T-helper 2 cell treated with Interferon-gamma antibody and Interleukin-4, amounts not matched to agents 5 μg/mL and 100 μg/mL, for 36 hours (primary cell): ENCODE measurements at regions not wholly inside any gene's neighbourhood (a gene's known extent, or its start where the extent isn't known, plus 50 kb on each side); places are given as distances from the start of the nearest gene placed in this dataset.

Experiments used
- DNase-seq: peaks from one replicate; pipeline ENCODE4 v3.0.0; 2021; ENCODE audit warnings: low spot score
- H3K27ac Mint-ChIP-seq: one replicate; pipeline ENCODE4 v1.8.0; 2021; ENCODE audit warnings: mild to moderate bottlenecking, mixed read lengths
- H3K27me3 Mint-ChIP-seq: one replicate; pipeline ENCODE4 v1.8.0; 2021; ENCODE audit warnings: low read depth, mixed read lengths
- H3K36me3 Mint-ChIP-seq: one replicate; pipeline ENCODE4 v1.8.0; 2021; ENCODE audit warnings: low read depth, mixed read lengths
- H3K4me1 Mint-ChIP-seq: one replicate; pipeline ENCODE4 v1.8.0; 2021; ENCODE audit warnings: low read depth, mixed read lengths
- H3K4me3 Mint-ChIP-seq: one replicate; pipeline ENCODE4 v1.8.0; 2022; ENCODE audit warnings: mild to moderate bottlenecking, moderate library complexity, mixed read lengths
- H3K9me3 Mint-ChIP-seq: one replicate; pipeline ENCODE4 v1.8.0; 2021; ENCODE audit warnings: mixed read lengths

DNA sequence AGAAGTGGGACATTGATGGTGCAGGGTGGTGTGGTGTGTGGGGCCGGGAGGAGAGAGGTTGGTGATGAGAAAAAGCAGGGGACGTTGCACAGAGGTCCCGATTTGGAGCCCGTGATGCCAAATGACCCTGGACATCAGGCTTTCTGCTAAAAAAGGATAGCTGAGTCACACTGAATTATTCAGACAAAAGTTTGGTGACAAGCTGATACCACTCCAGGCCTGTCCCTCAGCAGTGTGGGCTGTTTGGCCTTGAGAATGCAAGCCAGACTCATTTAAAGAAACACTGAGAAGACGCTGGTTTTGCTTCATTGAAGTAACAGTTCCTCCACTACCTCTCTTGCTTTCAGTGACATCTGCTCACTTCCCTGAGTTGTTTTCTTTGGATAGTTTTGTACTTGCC, 262.1 kb upstream of the PWP1 start:
- H3K9me3 Mint-ChIP-seq: no peaks in the 10 kb centered on the region
- no peak overlapping the region for H3K4me3 Mint-ChIP-seq
- H3K27ac Mint-ChIP-seq: no peak overlapping the region
- H3K4me1 Mint-ChIP-seq: no peaks in the 10 kb centered on the region
- no peaks in the 10 kb centered on the region for H3K27me3 Mint-ChIP-seq
- H3K36me3 Mint-ChIP-seq: peaks cover 4% of the 10 kb centered on the region
- no peak for DNase-seq

DNA sequence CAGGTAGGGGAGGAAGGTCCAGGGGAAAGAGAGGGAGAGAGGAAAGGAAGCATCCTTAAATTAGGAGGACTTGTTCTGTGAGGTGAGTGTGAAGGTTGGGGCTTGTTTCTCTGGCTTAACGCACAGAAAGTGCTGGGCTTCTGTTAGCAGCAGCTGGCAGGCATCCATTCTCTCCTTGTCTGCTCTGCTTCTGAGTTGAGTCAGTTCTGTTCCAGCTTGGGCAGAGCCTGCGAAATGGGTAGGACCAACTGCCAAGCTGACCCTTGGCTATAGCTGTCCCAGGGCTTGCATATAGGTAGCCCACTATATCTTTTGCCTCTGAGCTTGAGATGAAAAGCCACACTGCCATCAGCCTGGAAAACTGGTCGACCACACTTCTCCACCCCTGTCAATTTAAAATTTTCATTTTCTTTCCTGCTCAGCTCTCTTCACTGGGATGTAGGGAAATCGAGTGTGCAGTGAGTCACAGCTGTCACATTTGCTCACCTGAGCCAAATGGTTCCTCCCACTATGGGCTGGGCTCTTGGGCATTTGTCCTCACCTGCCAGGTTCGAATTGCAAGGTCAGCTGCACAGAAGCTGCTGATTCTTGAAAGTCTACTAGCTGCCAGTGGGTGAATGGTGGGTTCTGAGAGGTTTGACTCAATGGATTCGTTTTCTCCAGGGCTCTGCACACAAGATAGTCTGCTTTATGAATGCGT, 256.4 kb upstream of the PWP1 start:
- H3K4me3 Mint-ChIP-seq: no peak overlapping the region
- H3K4me1 Mint-ChIP-seq: peaks cover 12% of the 10 kb centered on the region
- no peaks in the 10 kb centered on the region for H3K36me3 Mint-ChIP-seq
- H3K27me3 Mint-ChIP-seq: no peaks in the 10 kb centered on the region
- H3K27ac Mint-ChIP-seq: no peak overlapping the region
- no peak for DNase-seq
- H3K9me3 Mint-ChIP-seq: no peaks in the 10 kb centered on the region

DNA sequence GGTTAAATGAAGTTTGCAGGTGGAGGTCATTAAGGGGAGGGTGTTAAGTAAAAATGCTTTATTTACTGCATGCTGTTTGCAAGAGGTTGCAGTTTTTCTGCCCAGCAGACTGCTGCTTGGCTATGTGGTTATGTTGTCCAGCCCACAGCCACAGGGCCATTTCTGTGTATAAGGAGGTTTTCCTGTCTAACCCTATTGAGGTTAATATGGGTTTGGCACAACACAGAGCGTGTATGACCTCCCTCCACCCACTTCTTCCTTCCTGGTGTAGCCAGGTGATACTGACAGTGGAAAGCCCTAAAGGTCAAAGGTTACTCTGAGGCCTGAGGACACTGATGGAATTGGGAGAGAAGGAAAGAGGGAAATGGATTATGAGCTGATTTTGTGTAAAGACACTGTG, 253.7 kb upstream of the PWP1 start:
- DNase-seq: no peak
- Mint-ChIP-seq H3K9me3 (no peaks in the 10 kb centered on the region), H3K27me3 (no peaks in the 10 kb centered on the region), H3K36me3 (no peaks in the 10 kb centered on the region), H3K27ac (no peak overlapping the region), H3K4me1 (peaks cover 12% of the 10 kb centered on the region), H3K4me3 (no peak overlapping the region)

DNA sequence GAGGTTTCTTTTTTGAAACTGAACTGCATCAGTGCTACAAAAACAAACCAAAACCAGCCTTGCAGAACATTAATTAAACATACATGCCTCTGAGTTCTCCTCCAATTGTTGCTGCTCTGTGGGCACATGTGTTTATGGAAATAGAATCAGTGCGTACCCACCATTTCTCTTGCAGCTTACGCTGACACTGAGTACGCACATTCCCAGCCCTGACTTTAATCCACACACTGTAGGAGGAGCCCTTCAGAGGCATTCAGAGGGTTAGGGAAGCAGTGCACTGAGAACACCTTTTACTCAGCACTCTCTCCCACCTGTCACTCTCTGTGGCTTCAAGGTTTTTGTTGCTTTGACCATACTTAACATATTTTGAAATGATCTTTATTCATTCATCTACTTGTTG, 250.5 kb upstream of the PWP1 start:
- H3K36me3 Mint-ChIP-seq: no peaks in the 10 kb centered on the region
- DNase-seq: no peak
- H3K4me3 Mint-ChIP-seq: no peak overlapping the region
- H3K4me1 Mint-ChIP-seq: peaks cover 20% of the 10 kb centered on the region
- no peaks in the 10 kb centered on the region for H3K27me3 Mint-ChIP-seq
- H3K9me3 Mint-ChIP-seq: no peaks in the 10 kb centered on the region
- no peak overlapping the region for H3K27ac Mint-ChIP-seq

DNA sequence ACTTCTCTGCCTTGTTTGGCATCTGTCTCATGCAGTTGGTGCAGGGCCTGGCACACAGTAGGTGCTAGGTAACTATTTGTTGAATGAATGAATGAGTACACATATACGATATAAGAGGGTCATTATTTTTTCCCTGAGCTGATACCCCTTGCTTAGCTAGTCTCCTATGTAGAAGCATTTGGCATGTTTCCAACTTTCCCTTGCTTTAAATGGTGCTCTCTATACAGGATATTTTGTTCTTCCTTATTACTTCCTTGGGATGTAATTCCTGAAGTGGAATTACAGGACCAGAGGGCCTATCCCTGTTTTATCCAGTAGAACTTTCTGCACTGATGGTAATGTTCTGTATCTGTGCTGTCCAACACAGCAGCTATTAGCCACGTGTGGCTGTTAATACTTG, 250.1 kb upstream of the PWP1 start:
- DNase-seq: no peak
- Mint-ChIP-seq H3K27ac (no peak overlapping the region), H3K36me3 (no peaks in the 10 kb centered on the region), H3K9me3 (no peaks in the 10 kb centered on the region), H3K27me3 (no peaks in the 10 kb centered on the region), H3K4me1 (peaks cover 22% of the 10 kb centered on the region), H3K4me3 (no peak overlapping the region)

DNA sequence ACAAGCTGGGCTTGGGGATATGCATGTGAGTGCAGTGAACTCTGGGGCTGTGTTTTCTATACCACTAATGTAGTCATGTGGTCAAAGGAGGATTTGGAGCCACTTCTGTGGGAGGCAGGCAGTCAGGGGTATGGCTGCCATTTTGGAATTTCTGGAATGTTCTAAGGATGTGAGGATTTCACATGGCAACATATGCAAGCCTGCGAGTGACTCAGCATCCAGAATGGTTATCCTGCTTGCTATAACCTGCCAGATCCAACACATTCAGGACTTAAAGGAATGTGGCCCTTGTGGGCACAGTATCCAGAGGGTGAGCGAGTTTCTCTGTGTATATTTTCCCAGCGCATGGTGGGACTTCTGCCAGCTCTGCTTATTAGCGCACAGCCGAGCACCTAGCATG, 249.2 kb upstream of the PWP1 start:
- Mint-ChIP-seq H3K9me3 (no peaks in the 10 kb centered on the region), H3K27me3 (no peaks in the 10 kb centered on the region), H3K4me3 (no peak overlapping the region), H3K27ac (no peak overlapping the region), H3K36me3 (no peaks in the 10 kb centered on the region), H3K4me1 (peaks cover 20% of the 10 kb centered on the region)
- no peak for DNase-seq

DNA sequence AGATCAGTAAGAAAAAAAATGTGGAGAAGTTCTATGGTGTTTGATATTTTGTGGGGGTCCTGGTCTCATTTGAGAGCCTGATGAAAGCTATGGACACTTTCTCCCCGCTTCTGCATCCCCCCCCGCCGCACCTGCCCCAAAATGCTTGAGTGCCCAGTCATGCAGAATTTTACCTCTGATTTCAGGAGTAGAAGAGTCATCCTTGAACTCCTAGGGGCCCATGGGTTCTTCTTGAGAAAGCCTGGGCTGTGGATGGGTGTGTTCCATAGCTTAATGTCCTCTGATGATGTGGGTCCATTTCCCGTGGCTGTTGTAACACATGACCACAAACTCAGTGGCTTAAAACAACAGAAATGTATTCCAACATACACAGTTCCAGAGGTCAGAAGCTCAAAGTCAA, 248.8 kb upstream of the PWP1 start:
- H3K27me3 Mint-ChIP-seq: no peaks in the 10 kb centered on the region
- H3K4me3 Mint-ChIP-seq: no peak overlapping the region
- no peaks in the 10 kb centered on the region for H3K9me3 Mint-ChIP-seq
- no peaks in the 10 kb centered on the region for H3K36me3 Mint-ChIP-seq
- H3K4me1 Mint-ChIP-seq: peaks cover 18% of the 10 kb centered on the region
- DNase-seq: no peak
- no peak overlapping the region for H3K27ac Mint-ChIP-seq

DNA sequence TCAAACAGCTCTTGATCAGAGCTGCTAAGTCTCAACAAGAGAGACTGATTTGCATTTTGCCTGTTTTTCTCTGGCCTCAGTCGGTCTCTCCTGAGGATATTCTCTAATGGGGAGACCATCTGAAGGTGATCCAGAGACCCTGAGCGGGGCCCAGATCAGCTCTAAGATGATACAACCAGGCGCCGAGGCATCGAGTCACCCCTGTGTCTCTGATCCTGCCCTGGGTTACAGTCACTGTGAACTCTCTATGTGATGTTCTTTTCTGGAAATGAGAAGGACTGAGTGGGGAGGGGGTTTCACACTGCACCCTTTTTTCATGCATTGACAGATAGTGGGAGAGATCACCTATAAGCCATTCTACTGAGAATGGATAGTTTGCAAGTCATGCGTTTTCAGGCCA, 247.6 kb upstream of the PWP1 start:
- no peaks in the 10 kb centered on the region for H3K9me3 Mint-ChIP-seq
- no peak overlapping the region for H3K4me3 Mint-ChIP-seq
- H3K27ac Mint-ChIP-seq: no peak overlapping the region
- H3K4me1 Mint-ChIP-seq: peaks cover 11% of the 10 kb centered on the region
- H3K36me3 Mint-ChIP-seq: no peaks in the 10 kb centered on the region
- no peak for DNase-seq
- H3K27me3 Mint-ChIP-seq: no peaks in the 10 kb centered on the region

DNA sequence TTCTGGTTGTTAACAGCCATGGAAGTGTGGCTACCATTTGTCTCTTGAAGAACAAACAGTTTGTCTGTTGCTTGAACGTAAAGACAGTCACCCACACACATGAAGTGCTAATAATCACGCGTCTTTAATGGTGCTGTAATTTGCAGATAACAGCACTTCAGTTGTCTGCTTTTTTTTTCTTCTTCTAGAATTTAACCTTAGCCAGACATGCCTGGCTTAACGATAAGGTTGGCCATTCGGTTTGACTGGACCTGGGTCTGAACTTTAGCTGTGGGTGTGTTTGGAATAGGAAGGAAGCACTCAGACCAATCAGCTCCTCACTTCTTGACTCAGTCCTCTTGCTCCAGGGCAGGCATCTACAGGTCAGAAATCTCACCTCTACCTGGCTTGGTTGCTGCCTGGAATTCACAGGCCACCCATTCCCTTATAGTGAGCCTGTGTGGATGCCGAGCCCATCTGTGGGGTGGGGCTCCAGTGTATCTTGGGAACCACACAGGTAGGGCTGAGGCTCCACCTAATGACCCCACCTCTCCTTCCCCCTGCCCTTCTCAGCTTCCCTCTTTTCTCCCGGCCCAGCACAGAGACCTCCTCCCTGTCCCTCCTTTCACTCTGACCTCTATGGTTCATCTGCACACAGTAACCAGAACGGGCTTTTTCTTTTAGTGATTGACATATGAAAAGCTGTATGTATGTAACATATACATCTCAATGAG, 246.4 kb upstream of the PWP1 start:
- no peak for DNase-seq
- no peaks in the 10 kb centered on the region for H3K36me3 Mint-ChIP-seq
- no peak overlapping the region for H3K4me3 Mint-ChIP-seq
- H3K9me3 Mint-ChIP-seq: no peaks in the 10 kb centered on the region
- H3K27me3 Mint-ChIP-seq: no peaks in the 10 kb centered on the region
- peaks cover 11% of the 10 kb centered on the region for H3K4me1 Mint-ChIP-seq
- H3K27ac Mint-ChIP-seq: no peak overlapping the region

DNA sequence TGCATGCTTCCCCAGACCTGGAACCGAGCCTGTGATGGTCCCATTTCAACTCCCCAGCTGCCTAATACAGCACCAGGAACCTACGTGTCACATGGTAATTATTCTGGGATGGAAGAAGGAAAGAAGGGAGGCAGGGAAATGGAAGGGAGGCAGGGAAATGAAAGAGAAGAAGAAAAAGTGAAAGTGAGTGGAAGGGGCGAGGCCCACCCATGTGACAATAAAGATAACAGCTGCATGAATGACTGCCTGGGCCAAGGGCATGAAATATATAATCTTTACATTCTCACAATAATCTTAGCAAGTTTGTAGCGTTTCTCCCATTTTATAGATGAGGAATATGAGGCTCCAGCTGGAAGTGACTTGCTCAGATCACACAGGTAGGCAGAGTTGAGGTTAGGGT, 245.0 kb upstream of the PWP1 start:
- peaks cover 11% of the 10 kb centered on the region for H3K4me1 Mint-ChIP-seq
- no peaks in the 10 kb centered on the region for H3K36me3 Mint-ChIP-seq
- DNase-seq: no peak
- no peak overlapping the region for H3K27ac Mint-ChIP-seq
- H3K4me3 Mint-ChIP-seq: no peak overlapping the region
- no peaks in the 10 kb centered on the region for H3K27me3 Mint-ChIP-seq
- H3K9me3 Mint-ChIP-seq: no peaks in the 10 kb centered on the region

DNA sequence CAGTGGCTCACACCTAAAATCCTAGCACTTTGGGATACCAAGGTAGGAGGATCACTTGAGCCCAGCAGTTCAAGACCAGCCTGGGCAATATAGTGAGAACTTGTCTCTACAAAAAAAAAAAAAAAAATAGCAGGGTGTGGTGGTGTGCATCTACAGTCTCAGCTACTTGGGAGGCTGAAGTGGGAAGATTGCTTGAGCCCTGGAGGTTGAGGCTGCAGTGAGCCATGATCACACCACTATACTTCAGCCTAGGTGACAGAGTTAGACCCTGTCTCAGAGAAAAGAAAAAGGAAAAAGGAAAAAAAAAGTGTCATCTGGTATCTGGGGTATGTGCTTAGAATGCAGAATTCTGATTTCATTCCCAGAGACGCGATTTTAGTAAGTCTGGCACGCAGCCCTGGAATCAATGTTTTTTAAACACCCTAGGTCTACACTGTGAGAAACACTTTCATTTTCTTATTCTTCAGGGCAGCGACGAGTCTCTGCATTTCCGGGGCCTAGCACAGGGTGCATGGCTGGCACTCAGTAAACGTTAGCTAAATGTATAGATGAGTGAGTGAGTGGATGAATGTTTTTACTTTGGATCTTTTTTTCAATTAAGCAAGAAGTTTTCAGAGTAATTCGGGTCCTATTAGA, 243.8 kb upstream of the PWP1 start:
- Mint-ChIP-seq H3K9me3 (no peaks in the 10 kb centered on the region), H3K27me3 (no peaks in the 10 kb centered on the region), H3K27ac (no peak overlapping the region), H3K4me3 (no peak overlapping the region), H3K36me3 (no peaks in the 10 kb centered on the region), H3K4me1 (peaks cover 11% of the 10 kb centered on the region)
- DNase-seq: no peak

DNA sequence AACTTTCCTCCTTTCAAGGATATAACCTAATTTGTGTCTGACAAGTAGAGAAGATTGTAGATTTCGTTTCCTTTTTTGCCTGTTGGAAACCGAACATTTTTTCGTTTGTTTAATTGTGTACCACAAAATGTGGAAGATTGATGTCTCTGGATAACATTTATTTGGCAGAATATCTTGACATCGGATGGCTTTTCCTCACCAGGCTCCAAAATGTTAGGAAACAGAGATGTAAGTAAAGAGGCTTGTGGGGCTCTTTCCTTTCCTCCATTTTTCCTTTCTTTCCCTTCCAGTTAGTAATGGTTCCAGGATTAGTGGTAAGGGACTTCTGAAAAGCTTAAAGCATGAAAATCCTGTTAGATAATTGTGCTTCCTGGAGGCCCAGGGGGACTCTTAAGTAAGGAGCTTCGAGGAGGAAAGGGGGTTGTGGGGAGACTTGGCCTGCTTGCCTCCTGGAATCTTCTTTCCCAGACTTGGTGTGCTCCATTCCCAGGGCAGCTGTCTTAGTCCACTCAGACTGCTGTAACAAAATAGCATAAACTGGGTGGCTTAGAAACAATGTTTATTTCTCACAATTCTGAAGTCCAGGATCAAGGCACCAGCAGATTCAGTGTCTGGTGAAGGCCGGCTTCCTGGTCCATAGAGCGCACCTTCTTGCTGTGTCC, 243.1 kb upstream of the PWP1 start:
- no peak for DNase-seq
- Mint-ChIP-seq H3K27ac (no peak overlapping the region), H3K36me3 (no peaks in the 10 kb centered on the region), H3K4me1 (peaks cover 11% of the 10 kb centered on the region), H3K4me3 (no peak overlapping the region), H3K27me3 (no peaks in the 10 kb centered on the region), H3K9me3 (no peaks in the 10 kb centered on the region)

DNA sequence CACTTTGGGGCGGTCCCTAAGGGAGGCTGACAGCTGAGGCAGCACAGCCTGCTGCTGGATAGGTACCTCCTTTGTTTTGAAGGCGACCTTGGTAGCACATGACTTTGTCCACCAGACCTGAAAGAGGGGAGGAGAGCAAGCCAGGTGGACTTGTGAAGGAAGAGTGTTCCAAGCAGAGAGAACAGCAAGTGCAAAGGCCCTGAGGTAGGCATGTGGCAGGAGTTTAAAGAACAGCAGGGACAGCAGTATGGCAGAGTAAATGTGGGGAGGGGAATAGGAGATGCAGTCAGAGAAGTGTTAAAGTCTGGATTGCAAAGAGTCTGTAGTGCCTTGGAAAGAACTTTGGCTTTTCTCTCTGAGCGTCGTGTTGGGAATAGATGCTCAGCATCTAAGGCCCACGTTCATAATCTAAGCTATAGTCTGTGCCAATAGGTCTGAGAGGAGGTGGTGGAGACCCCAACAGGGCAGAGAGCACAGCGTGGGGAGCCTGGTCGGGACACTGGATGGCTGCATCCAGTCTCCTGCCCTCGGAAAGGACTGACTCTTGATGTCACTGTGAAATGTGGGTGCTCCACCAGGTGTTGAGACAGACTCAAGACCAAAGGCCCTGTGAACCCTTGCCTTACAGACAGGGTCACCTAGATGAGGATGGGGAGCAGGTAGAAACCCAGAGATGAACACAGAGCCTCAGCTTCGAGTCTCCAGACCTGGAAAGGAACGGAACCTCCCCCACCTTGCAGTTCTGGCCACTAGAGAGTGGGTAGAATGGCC, 242.1 kb upstream of the PWP1 start:
- Mint-ChIP-seq H3K27ac (no peak overlapping the region), H3K9me3 (no peaks in the 10 kb centered on the region), H3K4me1 (peaks cover 11% of the 10 kb centered on the region), H3K4me3 (no peak overlapping the region), H3K27me3 (no peaks in the 10 kb centered on the region), H3K36me3 (no peaks in the 10 kb centered on the region)
- DNase-seq: no peak

DNA sequence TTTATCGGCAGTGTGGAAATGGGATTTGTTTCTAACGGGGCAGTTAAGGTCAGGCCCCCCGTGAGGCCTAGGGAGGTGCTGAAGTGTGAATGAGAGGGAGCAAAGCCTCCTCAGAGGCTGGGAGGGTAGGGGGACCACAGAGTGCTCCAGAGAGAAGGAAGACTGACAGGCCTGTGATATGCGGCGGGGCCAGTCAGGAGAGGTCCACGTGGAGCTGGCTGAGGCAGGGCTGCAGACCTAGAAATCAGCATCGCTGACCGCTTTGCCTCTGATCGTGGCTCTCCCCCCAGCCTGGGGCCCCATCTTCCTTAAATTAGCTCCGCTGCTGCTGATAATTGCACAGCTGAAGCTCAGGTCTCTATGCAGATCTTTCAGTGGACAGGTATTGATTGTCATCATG, 240.8 kb upstream of the PWP1 start:
- H3K27me3 Mint-ChIP-seq: no peaks in the 10 kb centered on the region
- H3K4me1 Mint-ChIP-seq: peaks cover 3% of the 10 kb centered on the region
- H3K9me3 Mint-ChIP-seq: no peaks in the 10 kb centered on the region

More for the DNA sequence above, 240.8 kb upstream of the PWP1 start:
- DNase-seq: no peak
- no peak overlapping the region for H3K27ac Mint-ChIP-seq
- H3K36me3 Mint-ChIP-seq: no peaks in the 10 kb centered on the region
- H3K4me3 Mint-ChIP-seq: no peak overlapping the region
